ENCODE measurements at regions not wholly inside any gene's neighbourhood (a gene's known extent, or its start where the extent isn't known, plus 50 kb on each side); places are given as distances from the start of the nearest gene placed in this dataset.

- Histone ChIP-seq H3K4me1 (no peaks in the 10 kb centered on the region), H3K27me3 (no peaks in the 10 kb centered on the region), H3K9me3 (peaks cover 0 to 6% (median 0%) of the 10 kb centered on the region in 3 donors), H3K27ac (no peak overlapping the region), H3K36me3 (replicated peaks in 1 of 2; ENCODE audit: insufficient read depth in 1 of 2, low read depth in 2 of 2) (no peaks in the 10 kb centered on the region), H3K4me3 (no peak overlapping the region)
- DNase-seq (no peak), ATAC-seq (no peak)
- 52 to 63% methylated on average over 1 of the region's 1 CpG for WGBS, 2 donors
- intact Hi-C loops (cut with DNase I): no loop called here
- TF ChIP-seq POLR2A (IDR thresholded peaks at IDR 0.05): no peak
These were observed 841.0 kb downstream of the OTOL1 start for GRCh38 chr3:162337630-162338029.

- Histone ChIP-seq H3K9me3 (peaks cover 0 to 6% (median 0%) of the 10 kb centered on the region in 3 donors), H3K4me1 (no peaks in the 10 kb centered on the region), H3K27ac (no peak overlapping the region), H3K27me3 (no peaks in the 10 kb centered on the region), H3K4me3 (no peak overlapping the region), H3K36me3 (replicated peaks in 1 of 2; ENCODE audit: insufficient read depth in 1 of 2, low read depth in 2 of 2) (no peaks in the 10 kb centered on the region)
- DNase-seq: no peak
- TF ChIP-seq POLR2A (IDR thresholded peaks at IDR 0.05): no peak
- no peak for TF ChIP-seq CTCF (IDR thresholded peaks at IDR 0.05)
- ATAC-seq: no peak
- intact Hi-C loops (cut with DNase I): no loop called here
These were observed 841.9 kb downstream of the OTOL1 start for GRCh38 chr3:162338514-162338913.

GRCh38 chr3:162348912-162349311 is 852.3 kb downstream of the OTOL1 start:
- no peaks in the 10 kb centered on the region for H3K9me3 ChIP-seq
- DNase-seq: no peak

GRCh38 chr3:162353414-162353813 is 856.8 kb downstream of the OTOL1 start:
- no peaks in the 10 kb centered on the region for H3K36me3 ChIP-seq (replicated peaks in 1 of 2; ENCODE audit: insufficient read depth in 1 of 2, low read depth in 2 of 2)
- no peak for ATAC-seq
- 22 to 24% methylated on average over 2 of the region's 2 CpGs for WGBS, 2 donors
- H3K9me3 ChIP-seq: no peaks in the 10 kb centered on the region
- no peak overlapping the region for H3K4me3 ChIP-seq
- no peak overlapping the region for H3K27ac ChIP-seq
- no peaks in the 10 kb centered on the region for H3K4me1 ChIP-seq
- DNase-seq: no peak
- intact Hi-C loops (cut with DNase I): no loop called here
- TF ChIP-seq POLR2A (IDR thresholded peaks at IDR 0.05) (no peak), CTCF (IDR thresholded peaks at IDR 0.05) (no peak)
- no peaks in the 10 kb centered on the region for H3K27me3 ChIP-seq

More at GRCh38 chr3:162348912-162349311, 852.3 kb downstream of the OTOL1 start:
- TF ChIP-seq CTCF (IDR thresholded peaks at IDR 0.05) (no peak), POLR2A (IDR thresholded peaks at IDR 0.05) (no peak)
- no peak for ATAC-seq
- 12 to 14% methylated on average over 2 of the region's 2 CpGs for WGBS, 2 donors
- no peaks in the 10 kb centered on the region for H3K4me1 ChIP-seq
- no peak overlapping the region for H3K27ac ChIP-seq
- no peaks in the 10 kb centered on the region for H3K36me3 ChIP-seq (replicated peaks in 1 of 2; ENCODE audit: insufficient read depth in 1 of 2, low read depth in 2 of 2)
- no peak overlapping the region for H3K4me3 ChIP-seq
- no peaks in the 10 kb centered on the region for H3K27me3 ChIP-seq
- intact Hi-C loops (cut with DNase I): no loop called here

GRCh38 chr3:162354356-162354755 is 857.7 kb downstream of the OTOL1 start:
- H3K27me3 ChIP-seq: no peaks in the 10 kb centered on the region
- H3K4me1 ChIP-seq: no peaks in the 10 kb centered on the region
- 79 to 86% methylated on average over 1 of the region's 1 CpG for WGBS, 2 donors
- no peak for ATAC-seq
- no peak for DNase-seq
- H3K27ac ChIP-seq: no peak overlapping the region
- no peaks in the 10 kb centered on the region for H3K9me3 ChIP-seq
- no peaks in the 10 kb centered on the region for H3K36me3 ChIP-seq (replicated peaks in 1 of 2; ENCODE audit: insufficient read depth in 1 of 2, low read depth in 2 of 2)
- no peak overlapping the region for H3K4me3 ChIP-seq
- intact Hi-C loops (cut with DNase I): no loop called here
- no peak for TF ChIP-seq CTCF (IDR thresholded peaks at IDR 0.05)
- no peak for TF ChIP-seq POLR2A (IDR thresholded peaks at IDR 0.05)

All from body of pancreas (tissue), 4 donors.